Right renal cortex interstitium (tissue), 3 donors: ENCODE measurements at regions not wholly inside any gene's neighbourhood (a gene's known extent, or its start where the extent isn't known, plus 50 kb on each side); places are given as distances from the start of the nearest gene placed in this dataset.

Source experiments
- DNase-seq, 3 donors: peaks; one replicate each; pipeline ENCODE4 v3.0.0-alpha.2; 2013; ENCODE audit warnings: low read depth in 3 of 3, low spot score in 2 of 3

DNA sequence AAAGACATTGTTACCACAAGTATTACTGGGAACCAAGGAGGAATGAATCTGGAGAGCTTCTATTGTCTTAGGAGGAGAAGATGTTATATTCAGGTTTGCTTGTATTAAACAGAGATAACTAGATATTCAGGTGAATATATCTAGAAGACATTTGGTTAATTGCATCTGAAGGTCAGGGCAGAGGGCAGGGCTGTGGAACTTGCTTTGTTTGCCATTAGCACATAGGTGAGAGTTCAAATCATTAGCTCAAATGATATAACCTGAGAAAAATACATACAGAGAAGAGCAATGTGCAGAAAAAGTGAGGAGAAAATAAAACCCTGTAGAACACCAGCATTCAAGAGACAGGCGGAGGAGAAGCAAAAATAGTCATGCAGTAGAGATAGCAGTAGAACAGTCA, 116.8 kb downstream of the DNAJB9 start:
- DNase-seq, result no peak

DNA sequence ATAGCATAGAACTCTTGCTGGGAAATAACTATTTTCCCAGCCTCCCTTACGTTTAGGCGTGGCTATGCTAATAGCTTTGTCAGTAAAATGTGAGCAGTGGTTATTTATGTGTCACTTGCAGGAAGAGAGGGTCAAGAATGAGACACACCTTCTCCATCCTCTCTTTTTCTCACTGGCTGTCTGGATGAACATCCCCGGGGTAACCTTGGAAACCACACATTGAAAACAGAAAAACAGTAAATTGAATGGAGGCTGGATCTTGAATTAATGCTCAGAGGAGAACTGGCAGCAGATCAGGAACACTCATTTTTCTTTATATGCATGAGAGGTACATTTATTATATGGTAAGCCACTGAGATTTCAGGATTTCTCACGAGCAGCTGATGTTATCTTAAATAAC, 127.6 kb downstream of the DNAJB9 start:
- no peak for DNase-seq

DNA sequence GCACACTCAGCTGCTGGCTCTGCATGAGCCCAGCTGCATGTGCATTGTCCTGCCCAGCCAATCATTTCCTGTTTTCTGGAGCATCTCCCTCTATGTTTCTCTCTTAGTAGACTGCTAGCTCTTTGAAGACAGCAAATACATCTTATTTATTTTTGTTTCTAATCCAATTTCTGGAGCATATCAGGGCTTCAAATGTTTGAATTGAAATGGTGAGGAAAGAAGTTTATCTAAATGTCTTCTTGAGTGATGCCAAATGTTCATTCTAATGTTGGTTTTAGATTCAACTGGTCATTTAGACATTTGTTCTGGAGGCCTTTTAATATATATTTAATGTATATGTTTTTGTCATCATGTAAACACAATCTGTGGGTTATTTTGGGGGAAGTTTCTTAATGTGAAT, 141.9 kb downstream of the DNAJB9 start:
- DNase-seq, result no peak

DNA sequence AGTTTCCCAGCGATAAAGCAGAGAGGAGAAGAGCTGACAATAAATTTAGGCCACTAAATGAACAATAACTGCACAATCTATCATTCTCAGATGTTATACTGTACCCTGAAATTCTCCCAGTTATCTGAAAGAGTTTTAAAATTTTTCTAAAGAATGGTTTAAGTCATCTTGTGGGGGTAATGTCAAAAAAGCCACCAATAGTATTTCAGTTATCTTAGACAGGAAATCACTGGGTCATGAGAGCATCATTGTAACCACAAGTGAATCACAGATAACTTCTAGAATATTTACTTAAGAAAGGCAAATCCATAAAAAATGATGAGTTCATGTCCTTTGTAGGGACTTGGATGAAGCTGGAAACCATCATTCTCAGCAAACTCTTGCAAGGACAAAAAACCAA, 147.1 kb downstream of the DNAJB9 start:
- DNase-seq, result no peak

DNA sequence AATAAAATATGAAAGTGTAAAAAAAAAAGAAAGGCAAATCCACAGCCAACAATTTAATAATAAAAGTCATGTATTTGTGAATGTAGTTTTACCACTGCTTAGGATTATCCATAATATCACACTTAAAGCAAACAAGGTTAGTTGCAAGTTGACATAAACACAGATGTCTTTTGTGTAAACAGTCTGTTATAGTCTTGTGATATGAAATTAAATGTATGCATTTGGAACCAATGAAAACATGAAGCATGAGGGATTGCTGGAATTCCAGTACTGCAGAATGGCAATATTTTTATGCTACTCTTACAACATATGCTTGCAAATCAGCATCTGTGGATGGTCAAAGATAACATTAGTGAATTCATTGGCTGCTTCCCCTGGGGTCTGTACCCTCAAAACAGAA, 148.1 kb downstream of the DNAJB9 start:
- DNase-seq, result no peak

DNA sequence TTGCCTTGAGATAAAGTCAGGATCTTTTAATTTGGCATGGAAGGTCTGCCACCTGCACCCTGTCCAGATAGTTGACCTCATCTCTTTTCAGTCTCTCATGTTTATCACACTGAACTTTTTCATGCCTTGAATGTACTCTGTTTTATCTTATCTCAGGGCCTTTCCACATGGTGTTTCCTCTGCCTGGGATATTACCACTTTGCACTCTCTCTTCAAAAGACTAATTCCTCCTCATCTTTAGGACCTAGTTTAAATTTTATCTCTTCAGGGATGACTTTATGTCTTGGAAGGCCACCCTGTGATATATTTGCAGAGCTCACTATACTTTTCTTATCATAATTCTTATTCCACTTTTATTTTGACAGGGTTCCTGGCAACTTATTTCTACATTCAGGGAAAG, 150.0 kb downstream of the DNAJB9 start:
- no peak for DNase-seq

DNA sequence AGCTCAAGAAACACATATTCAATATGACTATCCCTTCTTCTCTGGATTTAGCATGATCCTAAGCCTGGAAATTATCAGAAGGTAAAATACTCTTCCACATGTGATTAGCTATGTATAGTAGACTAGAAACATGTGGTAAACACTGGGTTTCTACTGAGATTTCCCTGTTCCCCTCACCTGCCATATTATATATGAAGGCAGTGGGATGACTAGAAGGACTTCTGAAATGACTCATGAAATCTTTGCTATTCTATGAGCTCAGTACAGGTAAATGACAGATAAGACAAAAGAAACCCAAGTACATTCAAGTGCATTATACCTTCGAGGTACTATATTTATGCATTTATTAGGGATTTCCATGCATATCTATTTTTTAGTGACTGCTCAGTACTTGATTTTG, 152.9 kb downstream of the DNAJB9 start:
- no peak for DNase-seq

DNA sequence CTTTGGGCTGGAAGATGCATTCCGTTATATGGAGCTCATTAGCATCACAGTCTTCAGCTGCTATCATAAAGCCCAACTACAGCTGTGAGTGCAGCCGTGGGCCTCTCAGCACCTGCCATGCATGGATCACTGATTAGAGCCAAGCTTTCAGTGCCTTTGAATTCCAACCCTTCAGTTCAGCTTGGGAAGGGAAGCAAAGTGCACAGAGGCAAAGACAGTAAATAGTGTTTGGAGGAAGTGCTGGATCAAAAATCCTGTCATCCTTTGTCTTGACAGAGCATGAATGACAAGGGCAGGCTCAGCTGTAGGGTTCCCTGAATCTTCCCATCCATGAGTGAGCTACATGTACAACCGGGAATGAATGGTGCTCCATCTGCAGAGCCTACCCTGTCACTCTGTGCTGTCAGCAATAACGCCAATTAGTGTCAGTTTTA, 153.7 kb downstream of the DNAJB9 start:
- DNase-seq, result no peak

DNA sequence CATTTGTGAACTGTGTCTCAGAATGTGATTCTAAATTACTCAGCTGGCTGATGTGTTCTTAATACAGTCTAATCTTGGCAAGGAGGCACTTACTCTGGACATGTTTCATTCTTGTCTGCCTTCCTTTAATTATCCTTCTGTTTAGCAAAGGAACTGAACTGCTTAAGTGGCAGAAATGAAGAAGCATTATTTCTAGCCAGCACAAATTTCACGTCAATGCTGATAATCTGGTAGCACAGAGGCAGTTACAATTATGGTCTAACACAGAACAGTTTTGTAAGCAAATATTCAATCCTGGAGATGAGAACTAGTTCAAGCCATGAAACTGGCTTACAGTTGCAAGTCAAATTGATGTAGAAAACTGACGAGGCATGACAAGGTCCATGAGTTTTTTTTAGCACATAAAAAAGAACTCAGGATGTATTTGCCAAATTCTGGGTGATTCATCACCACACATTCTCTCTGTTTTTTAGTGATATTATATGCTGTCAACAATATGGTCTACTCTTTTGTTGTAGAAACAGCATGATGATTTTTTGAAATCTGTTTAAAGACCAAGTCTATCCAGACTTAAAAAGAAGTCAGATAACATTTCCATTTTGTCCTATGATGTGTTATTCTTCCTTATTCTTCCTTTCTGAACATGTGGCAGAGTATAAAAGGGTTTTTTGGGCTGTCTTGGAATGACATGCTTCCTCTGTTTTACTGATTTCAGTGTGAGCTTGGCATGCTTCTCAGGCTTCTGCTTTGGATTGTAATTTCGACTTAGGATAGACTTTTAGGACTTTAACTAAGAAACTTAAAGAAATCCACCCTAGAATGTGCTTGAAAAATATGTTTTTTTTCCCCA, 154.8 kb downstream of the DNAJB9 start:
- no peak for DNase-seq

DNA sequence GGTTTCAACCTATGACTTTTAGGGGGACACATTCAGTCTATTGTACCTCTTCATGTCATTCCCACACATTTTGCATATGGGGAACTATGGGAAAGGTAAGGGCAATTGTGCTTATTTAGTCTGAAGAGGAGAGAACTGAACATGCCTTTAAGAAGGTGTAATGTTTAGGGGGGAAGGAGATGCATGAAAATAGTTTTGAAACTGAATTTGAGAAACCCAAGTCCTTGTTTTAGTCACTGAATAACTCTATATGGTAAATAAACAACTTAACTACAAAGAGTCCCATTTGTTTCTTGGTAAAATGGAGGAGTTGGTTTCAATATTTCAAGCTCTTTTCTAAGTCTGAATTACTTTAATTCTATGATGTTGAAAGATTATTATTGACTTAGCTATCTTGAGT, 166.1 kb downstream of the DNAJB9 start:
- DNase-seq, result no peak

DNA sequence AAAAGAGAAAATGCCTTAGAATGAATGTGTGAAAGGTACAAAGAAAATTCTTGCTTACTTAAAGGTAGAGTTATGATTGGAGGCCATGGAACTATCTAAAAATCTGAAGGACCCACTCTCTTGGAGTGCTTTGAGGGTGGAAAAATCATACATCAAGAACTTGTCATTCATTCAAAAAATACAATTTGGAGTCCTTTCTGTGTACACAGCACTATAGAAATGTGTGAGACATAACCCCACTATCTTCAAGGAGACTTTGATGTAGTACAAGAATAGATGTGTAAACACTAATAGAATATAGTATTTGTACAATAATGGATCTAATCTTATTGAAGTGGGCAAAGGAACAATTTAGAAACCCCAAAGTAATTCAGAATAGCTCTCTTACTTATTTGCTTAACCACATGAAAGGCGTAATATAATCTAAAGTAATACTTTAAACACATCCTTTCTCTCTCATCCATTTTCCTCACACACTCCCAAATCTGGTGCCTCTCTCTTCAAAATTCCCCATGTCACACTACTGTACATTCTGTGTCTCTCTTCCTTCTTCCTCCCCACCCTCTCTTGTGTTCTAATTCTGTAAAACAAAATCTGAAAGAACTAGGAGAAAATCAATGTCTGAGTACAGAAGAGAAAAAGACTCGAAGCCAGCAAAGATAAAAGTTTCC, 166.7 kb downstream of the DNAJB9 start:
- no peak for DNase-seq

DNA sequence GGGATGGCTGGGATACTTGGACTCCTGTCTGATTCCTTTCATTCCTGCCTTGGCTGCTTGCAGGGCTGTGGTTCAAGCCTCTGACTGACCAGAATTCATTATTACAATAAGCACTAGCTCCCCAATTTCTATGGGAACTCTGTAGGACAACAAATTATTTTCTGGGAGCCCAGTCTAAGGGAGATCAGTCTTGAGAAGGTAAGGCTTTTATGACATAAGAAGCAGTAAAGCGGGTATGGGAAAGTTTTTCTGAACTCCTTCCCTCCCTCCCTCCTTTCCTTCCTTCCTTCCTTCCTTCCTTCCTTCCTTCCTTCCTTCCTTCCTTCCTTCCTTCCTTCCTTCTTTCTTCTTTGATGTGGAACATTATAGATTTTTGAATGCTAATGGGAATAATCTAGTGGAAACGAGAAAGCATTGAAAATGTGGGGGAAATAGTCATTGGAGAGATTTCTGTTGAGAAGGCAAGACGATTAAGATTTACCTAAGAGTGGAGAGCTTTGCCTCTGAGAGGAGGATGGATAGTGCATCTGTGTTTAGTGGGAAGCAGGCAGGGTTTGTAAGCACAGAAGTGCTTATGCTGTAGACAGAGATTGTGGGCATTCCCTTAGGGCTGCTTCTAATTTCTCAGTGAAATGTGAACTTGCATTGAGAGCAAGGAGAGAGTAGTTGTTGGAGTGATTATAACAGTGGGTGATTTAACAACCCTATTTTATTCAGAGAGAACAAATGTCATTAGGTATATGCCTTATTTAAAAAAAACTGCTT, 201.5 kb downstream of the DNAJB9 start:
- DNase-seq, result no peak

DNA sequence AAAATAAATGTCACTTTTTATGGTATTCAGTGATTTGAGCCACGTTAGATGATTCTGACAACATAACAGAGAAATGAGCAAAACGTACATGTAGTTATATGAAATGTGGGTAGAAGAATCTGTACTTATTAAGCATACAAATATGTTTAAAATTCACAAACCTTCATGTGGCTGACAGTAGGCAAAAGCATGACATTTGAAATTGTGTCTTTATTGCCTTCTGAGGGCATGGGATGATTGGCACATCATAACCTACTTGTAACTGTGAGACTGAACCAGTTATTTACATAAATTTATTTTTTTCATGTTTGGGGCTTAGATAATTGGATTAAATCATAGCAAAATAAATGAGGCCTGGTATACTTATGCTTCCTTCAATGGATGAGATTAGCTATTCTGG, 202.2 kb downstream of the DNAJB9 start:
- no peak for DNase-seq

DNA sequence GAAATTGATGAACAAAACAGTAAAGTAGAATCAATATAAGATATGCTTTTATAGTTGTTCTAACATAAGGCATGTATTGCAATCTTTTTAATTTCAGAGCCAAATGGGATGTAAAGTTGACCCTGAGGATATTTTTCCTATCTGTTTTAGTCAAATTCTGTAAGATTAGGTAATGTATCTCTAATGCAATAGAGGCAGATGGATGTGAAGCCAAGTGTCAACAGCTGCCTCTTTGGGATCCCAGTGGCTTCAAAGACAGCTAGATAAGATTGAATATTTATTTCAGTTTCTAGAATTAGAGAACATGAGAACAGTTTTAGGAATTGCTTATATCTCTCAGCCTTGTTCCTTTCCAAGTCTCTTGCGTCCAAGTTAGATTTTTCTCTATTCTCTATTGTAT, 208.3 kb downstream of the DNAJB9 start:
- no peak for DNase-seq

DNA sequence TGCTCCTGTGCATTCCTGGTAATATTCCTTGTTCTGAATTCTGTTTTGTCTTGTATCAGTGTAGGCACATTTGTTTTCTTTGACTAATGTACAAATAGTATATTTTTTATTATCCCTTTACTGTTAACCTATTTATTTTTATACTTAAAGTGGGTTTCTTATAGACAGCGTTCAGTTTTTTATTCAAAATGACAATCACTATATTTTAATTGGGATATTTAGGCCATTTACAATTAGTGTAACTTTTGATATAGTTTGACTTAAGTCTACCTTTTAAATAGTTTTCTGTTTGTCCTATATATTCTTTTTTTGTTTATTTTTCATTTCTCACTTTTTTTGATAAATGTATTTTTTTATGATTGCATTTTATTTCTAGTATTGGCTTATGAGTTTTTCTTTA, 219.8 kb downstream of the DNAJB9 start:
- no peak for DNase-seq

DNA sequence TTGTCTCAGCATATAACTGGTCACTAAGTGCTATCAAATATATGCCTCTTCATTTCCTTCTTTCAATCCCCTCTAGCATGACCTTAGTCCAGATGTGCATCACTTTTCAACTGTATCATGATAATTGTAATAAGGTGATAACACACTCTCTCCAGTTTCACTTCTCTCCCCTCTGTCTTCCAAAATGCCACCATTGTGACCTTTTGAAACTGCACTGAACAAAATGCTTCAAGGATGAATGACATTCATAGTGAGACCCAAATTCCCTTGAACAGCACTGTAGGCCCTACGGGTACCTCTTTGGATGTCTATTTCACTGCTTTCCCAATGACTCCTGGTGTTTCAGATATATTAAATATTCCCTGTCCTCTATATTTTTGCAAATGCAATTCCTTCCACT, 224.8 kb downstream of the DNAJB9 start:
- no peak for DNase-seq

DNA sequence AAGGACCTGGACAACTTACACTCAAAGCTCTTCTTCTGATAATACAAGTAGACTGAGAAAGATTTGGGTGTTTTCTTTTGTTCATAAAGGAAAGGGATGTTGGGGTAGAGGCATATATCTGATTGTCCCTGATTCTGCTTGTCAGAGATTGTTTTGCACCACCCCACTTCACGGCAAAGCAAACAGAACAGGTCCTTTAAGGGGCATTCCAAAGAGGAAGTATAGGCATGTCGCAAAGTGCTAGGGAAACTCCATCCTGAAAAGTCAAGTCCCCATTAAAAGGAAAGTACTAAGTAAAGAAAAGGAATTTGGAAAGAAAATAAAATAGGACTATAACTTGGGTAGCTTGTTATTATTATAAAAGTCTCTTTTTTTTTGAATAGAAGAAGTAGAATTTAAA, 233.0 kb downstream of the DNAJB9 start:
- no peak for DNase-seq

DNA sequence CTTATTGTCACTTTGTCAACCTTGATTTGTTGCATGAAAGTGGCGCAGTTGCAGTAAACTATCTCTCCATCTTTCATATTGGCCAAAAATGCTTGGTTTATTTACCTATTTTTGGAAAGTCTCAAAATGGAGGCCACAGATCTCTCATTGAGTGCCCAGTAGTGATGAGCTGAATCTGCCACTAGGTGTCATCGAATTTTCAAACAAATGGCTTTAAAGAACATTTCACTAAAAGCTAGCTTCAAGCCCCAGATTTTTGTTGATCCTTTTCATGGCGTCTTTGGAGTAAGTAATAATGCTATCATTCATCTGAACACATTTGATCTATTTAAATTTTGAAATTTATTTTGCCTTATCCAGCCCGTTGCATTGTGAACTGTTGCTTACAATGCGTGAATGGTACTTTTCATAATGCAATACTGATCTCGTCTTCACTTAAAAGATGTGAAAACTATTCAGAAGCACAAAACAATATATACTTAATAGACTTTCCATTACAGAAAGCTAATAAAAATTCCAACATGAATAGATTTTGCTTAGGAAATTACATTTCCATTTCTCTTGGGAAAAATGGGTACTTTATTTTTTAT, 236.2 kb downstream of the DNAJB9 start:
- no peak for DNase-seq

DNA sequence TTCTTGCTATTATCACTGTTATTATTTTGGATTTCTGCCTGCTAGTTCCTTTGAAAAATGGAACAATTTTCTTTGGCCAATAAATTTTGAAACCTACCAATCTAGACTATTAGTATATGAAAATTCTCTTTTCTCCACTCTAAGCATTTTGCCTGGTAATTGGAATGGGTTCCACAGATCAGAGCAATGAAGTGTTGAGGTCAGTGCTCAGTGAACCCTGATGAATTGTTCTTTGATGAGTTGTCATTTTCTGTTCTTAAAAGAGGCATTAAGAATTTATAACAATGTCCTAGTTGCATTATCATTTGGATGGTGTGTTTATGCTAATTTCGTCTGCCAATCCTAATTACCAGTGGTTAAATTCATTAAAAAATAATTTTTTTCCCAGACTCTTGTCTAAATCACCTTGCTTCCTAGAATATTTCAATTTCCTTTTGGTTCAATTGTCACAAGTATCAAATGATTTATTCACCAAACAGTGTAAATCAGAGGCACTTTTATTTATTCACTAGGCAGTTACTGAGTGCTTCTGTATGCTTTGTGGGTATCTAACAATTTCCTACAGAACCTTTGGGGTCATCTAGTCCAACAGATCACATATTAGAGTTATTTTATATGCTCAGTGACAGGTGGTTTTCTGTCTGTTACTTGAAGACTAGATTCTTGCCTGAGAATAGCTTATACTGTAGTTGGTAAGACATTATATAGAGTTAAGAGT, 239.0 kb downstream of the DNAJB9 start:
- no peak for DNase-seq

DNA sequence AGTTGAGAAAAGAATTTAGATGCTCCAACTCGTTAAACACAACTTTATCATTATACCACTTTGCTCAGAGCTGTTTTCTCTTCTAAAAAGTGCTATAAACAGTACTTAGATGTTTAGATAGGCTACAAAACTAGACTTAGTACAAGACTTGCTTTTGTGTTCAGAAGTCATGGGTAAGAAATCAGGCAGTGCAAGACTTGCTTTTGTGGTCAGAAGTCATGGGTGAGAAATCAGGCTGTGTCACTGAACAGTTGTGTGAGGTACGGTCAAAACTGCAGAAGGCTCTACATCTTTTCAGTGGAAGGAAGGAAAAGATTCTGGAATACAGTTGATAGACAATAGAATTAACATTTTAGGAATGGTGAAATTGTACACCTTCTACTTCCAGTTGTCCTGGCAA, 239.7 kb downstream of the DNAJB9 start:
- no peak for DNase-seq
